ENCODE measurements at regions not wholly inside any gene's neighbourhood (a gene's known extent, or its start where the extent isn't known, plus 50 kb on each side); places are given as distances from the start of the nearest gene placed in this dataset.

DNA sequence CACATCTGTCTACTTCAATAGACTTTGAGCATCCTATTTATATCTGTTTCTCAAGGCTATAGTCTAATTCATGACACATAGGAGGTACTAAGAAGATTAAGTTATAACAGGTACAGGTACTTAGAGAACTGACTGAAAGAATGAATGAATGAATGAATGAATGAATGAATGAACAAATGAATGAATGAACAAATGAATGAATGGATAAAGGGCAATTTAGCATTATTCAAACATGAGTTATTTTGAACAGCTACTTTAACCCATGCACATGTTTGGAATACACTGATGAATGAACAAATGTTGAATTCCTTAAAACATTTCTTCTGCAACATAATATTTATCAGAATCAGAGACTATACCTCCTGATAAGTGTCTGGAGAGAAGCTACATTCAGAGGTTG is 1165.6 kb upstream of the CDH8 start:
- no peak overlapping the region for H3K4me3 ChIP-seq (ENCODE audit: control insufficient read depth in 2 of 3, extremely low read depth in 1 of 3, insufficient read depth in 2 of 3, low read depth in 1 of 3, low read length in 3 of 3)
- no peak for TF ChIP-seq EZH2 (IDR thresholded peaks at IDR 0.05; ENCODE audit: low read length)
- TF ChIP-seq, protein P1, sequence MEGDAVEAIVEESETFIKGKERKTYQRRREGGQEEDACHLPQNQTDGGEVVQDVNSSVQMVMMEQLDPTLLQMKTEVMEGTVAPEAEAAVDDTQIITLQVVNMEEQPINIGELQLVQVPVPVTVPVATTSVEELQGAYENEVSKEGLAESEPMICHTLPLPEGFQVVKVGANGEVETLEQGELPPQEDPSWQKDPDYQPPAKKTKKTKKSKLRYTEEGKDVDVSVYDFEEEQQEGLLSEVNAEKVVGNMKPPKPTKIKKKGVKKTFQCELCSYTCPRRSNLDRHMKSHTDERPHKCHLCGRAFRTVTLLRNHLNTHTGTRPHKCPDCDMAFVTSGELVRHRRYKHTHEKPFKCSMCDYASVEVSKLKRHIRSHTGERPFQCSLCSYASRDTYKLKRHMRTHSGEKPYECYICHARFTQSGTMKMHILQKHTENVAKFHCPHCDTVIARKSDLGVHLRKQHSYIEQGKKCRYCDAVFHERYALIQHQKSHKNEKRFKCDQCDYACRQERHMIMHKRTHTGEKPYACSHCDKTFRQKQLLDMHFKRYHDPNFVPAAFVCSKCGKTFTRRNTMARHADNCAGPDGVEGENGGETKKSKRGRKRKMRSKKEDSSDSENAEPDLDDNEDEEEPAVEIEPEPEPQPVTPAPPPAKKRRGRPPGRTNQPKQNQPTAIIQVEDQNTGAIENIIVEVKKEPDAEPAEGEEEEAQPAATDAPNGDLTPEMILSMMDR (optimal IDR thresholded peaks at IDR 0.05 in 1 of 3, IDR thresholded peaks at IDR 0.05 in 1 of 3, conservative IDR thresholded peaks at IDR 0.05 in 1 of 3; ENCODE audit: extremely low read depth in 1 of 3, insufficient read depth in 2 of 3, low read length in 3 of 3), result no peak
- H3K9ac ChIP-seq (ENCODE audit: control insufficient read depth, extremely low read depth, insufficient read depth, low read length), result no peak overlapping the region
- no peak overlapping the region for H3K4me2 ChIP-seq (ENCODE audit: control insufficient read depth, extremely low read depth, insufficient read depth, low read depth, low read length)
- FAIRE-seq, result no peak
- H2AFZ ChIP-seq (ENCODE audit: control insufficient read depth, low read length), result no peak overlapping the region
- no peak for DNase-seq (ENCODE audit: low read depth, low spot score)
- no peaks in the 10 kb centered on the region for H3K9me1 ChIP-seq (ENCODE audit: control insufficient read depth, extremely low read depth, insufficient read depth, low read length)
- H3K4me1 ChIP-seq (ENCODE audit: control insufficient read depth, extremely low read depth, insufficient read depth, low read length), result no peaks in the 10 kb centered on the region
- H3K79me2 ChIP-seq (ENCODE audit: control insufficient read depth, insufficient read depth, low read length), result no peaks in the 10 kb centered on the region
- H3K36me3 ChIP-seq (ENCODE audit: control insufficient read depth in 2 of 2, extremely low read depth in 1 of 2, insufficient read depth in 2 of 2, low read length in 2 of 2), result no peaks in the 10 kb centered on the region
- dilution Hi-C loops (cut with MboI; ENCODE audit: extremely low pct_ligation_motif_present, low sequenced_read_pairs), result no loop called here
- H3K9me3 ChIP-seq (ENCODE audit: control insufficient read depth, low read depth, low read length), result no peaks in the 10 kb centered on the region
- H3K27ac ChIP-seq (ENCODE audit: control insufficient read depth, insufficient read depth, low read length), result no peak overlapping the region
- H3K27me3 ChIP-seq (ENCODE audit: control insufficient read depth, extremely low read depth, insufficient read depth, low read length), result no peaks in the 10 kb centered on the region
- H4K20me1 ChIP-seq (ENCODE audit: control insufficient read depth, extremely low read depth, insufficient read depth, low read length), result no peaks in the 10 kb centered on the region

DNA sequence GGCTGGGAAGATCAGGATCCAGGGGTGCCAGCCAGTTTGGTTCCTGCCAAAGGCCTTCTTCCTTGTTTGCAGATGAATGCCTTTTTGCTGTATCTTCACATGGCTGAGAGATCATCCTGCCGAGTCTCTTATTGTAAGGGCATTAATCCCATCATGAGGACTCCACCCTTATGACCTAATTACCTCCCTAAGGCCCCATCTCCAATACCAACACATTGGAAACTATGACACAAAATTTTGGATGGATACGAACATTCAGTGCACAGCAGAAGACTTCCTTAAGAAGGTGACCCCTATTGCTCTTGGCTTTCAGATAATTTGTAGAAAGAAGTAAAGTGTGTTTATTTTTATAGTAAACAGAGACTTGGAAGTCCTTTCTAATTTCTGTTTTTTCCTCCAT is 1164.7 kb upstream of the CDH8 start:
- no peaks in the 10 kb centered on the region for H3K36me3 ChIP-seq (ENCODE audit: control insufficient read depth in 2 of 2, extremely low read depth in 1 of 2, insufficient read depth in 2 of 2, low read length in 2 of 2)
- no peak for TF ChIP-seq EZH2 (IDR thresholded peaks at IDR 0.05; ENCODE audit: low read length)
- TF ChIP-seq, protein P1 (optimal IDR thresholded peaks at IDR 0.05 in 1 of 3, IDR thresholded peaks at IDR 0.05 in 1 of 3, conservative IDR thresholded peaks at IDR 0.05 in 1 of 3; ENCODE audit: extremely low read depth in 1 of 3, insufficient read depth in 2 of 3, low read length in 3 of 3), result no peak
- no peaks in the 10 kb centered on the region for H3K9me3 ChIP-seq (ENCODE audit: control insufficient read depth, low read depth, low read length)
- no peaks in the 10 kb centered on the region for H3K79me2 ChIP-seq (ENCODE audit: control insufficient read depth, insufficient read depth, low read length)
- no peak for DNase-seq (ENCODE audit: low read depth, low spot score)
- dilution Hi-C loops (cut with MboI; ENCODE audit: extremely low pct_ligation_motif_present, low sequenced_read_pairs), result no loop called here
- H3K9me1 ChIP-seq (ENCODE audit: control insufficient read depth, extremely low read depth, insufficient read depth, low read length), result no peaks in the 10 kb centered on the region
- H3K4me2 ChIP-seq (ENCODE audit: control insufficient read depth, extremely low read depth, insufficient read depth, low read depth, low read length), result no peak overlapping the region
- H3K4me1 ChIP-seq (ENCODE audit: control insufficient read depth, extremely low read depth, insufficient read depth, low read length), result no peaks in the 10 kb centered on the region
- H4K20me1 ChIP-seq (ENCODE audit: control insufficient read depth, extremely low read depth, insufficient read depth, low read length), result no peaks in the 10 kb centered on the region
- no peaks in the 10 kb centered on the region for H3K27me3 ChIP-seq (ENCODE audit: control insufficient read depth, extremely low read depth, insufficient read depth, low read length)
- H3K9ac ChIP-seq (ENCODE audit: control insufficient read depth, extremely low read depth, insufficient read depth, low read length), result no peak overlapping the region
- H3K27ac ChIP-seq (ENCODE audit: control insufficient read depth, insufficient read depth, low read length), result no peak overlapping the region
- FAIRE-seq, result no peak
- H2AFZ ChIP-seq (ENCODE audit: control insufficient read depth, low read length), result no peak overlapping the region
- H3K4me3 ChIP-seq (ENCODE audit: control insufficient read depth in 2 of 3, extremely low read depth in 1 of 3, insufficient read depth in 2 of 3, low read depth in 1 of 3, low read length in 3 of 3), result no peak overlapping the region

Measured in keratinocyte (primary cell).